Fibroblast of villous mesenchyme (primary cell): ENCODE measurements at regions not wholly inside any gene's neighbourhood (a gene's known extent, or its start where the extent isn't known, plus 50 kb on each side); places are given as distances from the start of the nearest gene placed in this dataset.
"Not testable (repeated sequence)": the region's sequence is repeated elsewhere in the genome, so short reads cannot be mapped to it uniquely, and the experiment has no call there.

ENCODE experiments used
- DNase-seq: peaks from one replicate; pipeline ENCODE4 v3.0.0-alpha.2; 2010; ENCODE audit warnings: low read depth
- H3K4me3 ChIP-seq: 2 replicates; pipeline ENCODE4 v1.5.1; 2011; ENCODE audit warnings: low read depth, mild to moderate bottlenecking, low read length
- CTCF ChIP-seq: IDR thresholded peaks from 2 replicates; pipeline ENCODE4 v1.5.1; 2012; ENCODE audit warnings: low read depth, mild to moderate bottlenecking, low read length; ENCODE audit not compliant: insufficient read depth

- no peak for DNase-seq
- no peak for TF ChIP-seq CTCF
- H3K4me3 ChIP-seq: no peak overlapping the region
Measured at GRCh38 chr11:64428693-64429092, 69.7 kb downstream of the RPS6KA4 start.

- DNase-seq: no peak
- no peak for TF ChIP-seq CTCF
- no peak overlapping the region for H3K4me3 ChIP-seq
Measured at GRCh38 chr11:64429970-64430369, 71.0 kb downstream of the RPS6KA4 start.

- no peak overlapping the region for H3K4me3 ChIP-seq
- DNase-seq: no peak
- TF ChIP-seq CTCF: no peak
Measured at GRCh38 chr11:64430645-64431044, 71.7 kb downstream of the RPS6KA4 start.

- no peak for TF ChIP-seq CTCF
- no peak overlapping the region for H3K4me3 ChIP-seq
- no peak for DNase-seq
Measured at GRCh38 chr11:64436000-64436399, 77.0 kb downstream of the RPS6KA4 start.

- H3K4me3 ChIP-seq: no peak overlapping the region
- no peak for TF ChIP-seq CTCF
- no peak for DNase-seq
Measured at GRCh38 chr11:64437426-64437825, 78.5 kb downstream of the RPS6KA4 start.

- no peak overlapping the region for H3K4me3 ChIP-seq
- no peak for TF ChIP-seq CTCF
Measured at GRCh38 chr11:64438986-64439771, 80.2 kb downstream of the RPS6KA4 start.

GRCh38 chr11:64439772-64440491 lies 81.0 kb downstream of the RPS6KA4 start:
- not testable (repeated sequence) for DNase-seq, H3K4me3 ChIP-seq

More at GRCh38 chr11:64438986-64439771, 80.2 kb downstream of the RPS6KA4 start:
- DNase-seq: no peak
